Osteoblast (primary cell): ENCODE measurements at regions not wholly inside any gene's neighbourhood (a gene's known extent, or its start where the extent isn't known, plus 50 kb on each side); places are given as distances from the start of the nearest gene placed in this dataset.

Experiments
- DNase-seq: peaks from one replicate; pipeline ENCODE4 v3.0.0; 2011; ENCODE audit warnings: low spot score, mixed read lengths; ENCODE audit not compliant: insufficient read length; ENCODE audit errors: missing footprints
- H2AFZ ChIP-seq: 2 replicates; pipeline ENCODE4 v1.6.0; 2011; ENCODE audit warnings: mild to moderate bottlenecking, low read length
- H3K27ac ChIP-seq: 2 replicates; pipeline ENCODE4 v1.5.1; 2011; ENCODE audit warnings: mild to moderate bottlenecking, low read depth, low read length, moderate library complexity
- H3K27me3 ChIP-seq: 2 replicates; pipeline ENCODE4 v1.6.0; 2012; ENCODE audit warnings: mild to moderate bottlenecking, control low read depth, inconsistent platforms, low read length, moderate library complexity; ENCODE audit not compliant: insufficient read depth
- H3K36me3 ChIP-seq: 2 replicates; pipeline ENCODE4 v1.5.1; 2011; ENCODE audit warnings: mild to moderate bottlenecking, low read length, control low read depth, moderate library complexity; ENCODE audit not compliant: insufficient read depth
- H3K4me1 ChIP-seq: 2 replicates; pipeline ENCODE4 v1.5.1; 2011; ENCODE audit warnings: mild to moderate bottlenecking, low read length, control low read depth, moderate library complexity; ENCODE audit not compliant: insufficient read depth
- H3K4me2 ChIP-seq: 2 replicates; pipeline ENCODE4 v1.6.0; 2011; ENCODE audit warnings: mild to moderate bottlenecking, low read length; ENCODE audit not compliant: insufficient read depth
- H3K4me3 ChIP-seq: fragments of 200-600 bp; sonication (generic); 3 replicates; pipeline ENCODE4 v1.5.1; 2012; ENCODE audit warnings: mild to moderate bottlenecking, low read length, inconsistent platforms; ENCODE audit not compliant: insufficient read depth
- H3K79me2 ChIP-seq: 2 replicates; pipeline ENCODE4 v1.6.0; 2012; ENCODE audit warnings: mild to moderate bottlenecking, low read length, control low read depth, inconsistent platforms; ENCODE audit not compliant: insufficient read depth
- H3K9me3 ChIP-seq: 2 replicates; pipeline ENCODE4 v1.5.1; 2011; ENCODE audit warnings: low read depth, low read length, control low read depth
- H4K20me1 ChIP-seq: 2 replicates; pipeline ENCODE4 v1.6.0; 2012; ENCODE audit warnings: mild to moderate bottlenecking, low read length, control low read depth; ENCODE audit not compliant: insufficient read depth
- CTCF ChIP-seq: IDR thresholded peaks from 2 replicates; pipeline ENCODE4 v1.5.1; 2011; ENCODE audit warnings: mild to moderate bottlenecking, low read depth, low read length, moderate library complexity; ENCODE audit errors: extremely low read depth

GRCh38 chr5:25891691-25892090, 1146.7 kb downstream of the CDH9 start:
- Histone ChIP-seq H3K27me3 (no peaks in the 10 kb centered on the region), H3K4me3 (no peak overlapping the region), H2AFZ (no peak overlapping the region), H3K27ac (no peak overlapping the region), H3K4me1 (no peaks in the 10 kb centered on the region), H3K4me2 (no peak overlapping the region), H4K20me1 (no peaks in the 10 kb centered on the region), H3K79me2 (no peaks in the 10 kb centered on the region), H3K36me3 (no peaks in the 10 kb centered on the region), H3K9me3 (no peaks in the 10 kb centered on the region)
- no peak for DNase-seq
- TF ChIP-seq CTCF = no peak

GRCh38 chr5:25881318-25882036, 1156.9 kb downstream of the CDH9 start:
- H3K4me3 ChIP-seq = no peak overlapping the region
- H3K4me1 ChIP-seq = no peaks in the 10 kb centered on the region
- H3K9me3 ChIP-seq = peaks cover 2% of the 10 kb centered on the region
- DNase-seq = no peak
- no peak overlapping the region for H3K27ac ChIP-seq
- no peak overlapping the region for H2AFZ ChIP-seq
- H3K79me2 ChIP-seq = no peaks in the 10 kb centered on the region
- no peaks in the 10 kb centered on the region for H3K27me3 ChIP-seq
- no peaks in the 10 kb centered on the region for H4K20me1 ChIP-seq
- H3K4me2 ChIP-seq = no peak overlapping the region
- H3K36me3 ChIP-seq = no peaks in the 10 kb centered on the region
- TF ChIP-seq CTCF = no peak

- no peak overlapping the region for H3K4me3 ChIP-seq
- no peak overlapping the region for H3K4me2 ChIP-seq
- DNase-seq = peak; percentile 27
- H3K79me2 ChIP-seq = no peaks in the 10 kb centered on the region
- H4K20me1 ChIP-seq = no peaks in the 10 kb centered on the region
- no peaks in the 10 kb centered on the region for H3K36me3 ChIP-seq
- H3K9me3 ChIP-seq = peaks cover 2% of the 10 kb centered on the region
- H3K27me3 ChIP-seq = no peaks in the 10 kb centered on the region
- no peak overlapping the region for H2AFZ ChIP-seq
- H3K27ac ChIP-seq = no peak overlapping the region
- H3K4me1 ChIP-seq = no peaks in the 10 kb centered on the region
- TF ChIP-seq CTCF = no peak
These were observed 1174.6 kb downstream of the CDH9 start for GRCh38 chr5:25863811-25864210.

- TF ChIP-seq CTCF = no peak
- no peak overlapping the region for H2AFZ ChIP-seq
- no peak overlapping the region for H3K27ac ChIP-seq
- no peaks in the 10 kb centered on the region for H3K36me3 ChIP-seq
- DNase-seq = no peak
- H3K4me1 ChIP-seq = no peaks in the 10 kb centered on the region
- no peaks in the 10 kb centered on the region for H3K27me3 ChIP-seq
- no peaks in the 10 kb centered on the region for H4K20me1 ChIP-seq
- H3K4me3 ChIP-seq = no peak overlapping the region
- no peaks in the 10 kb centered on the region for H3K79me2 ChIP-seq
- no peak overlapping the region for H3K4me2 ChIP-seq
- no peaks in the 10 kb centered on the region for H3K9me3 ChIP-seq
These were observed 1176.1 kb downstream of the CDH9 start for GRCh38 chr5:25862276-25862675.
